ENCODE measurements at regions not wholly inside any gene's neighbourhood (a gene's known extent, or its start where the extent isn't known, plus 50 kb on each side); places are given as distances from the start of the nearest gene placed in this dataset.

DNA sequence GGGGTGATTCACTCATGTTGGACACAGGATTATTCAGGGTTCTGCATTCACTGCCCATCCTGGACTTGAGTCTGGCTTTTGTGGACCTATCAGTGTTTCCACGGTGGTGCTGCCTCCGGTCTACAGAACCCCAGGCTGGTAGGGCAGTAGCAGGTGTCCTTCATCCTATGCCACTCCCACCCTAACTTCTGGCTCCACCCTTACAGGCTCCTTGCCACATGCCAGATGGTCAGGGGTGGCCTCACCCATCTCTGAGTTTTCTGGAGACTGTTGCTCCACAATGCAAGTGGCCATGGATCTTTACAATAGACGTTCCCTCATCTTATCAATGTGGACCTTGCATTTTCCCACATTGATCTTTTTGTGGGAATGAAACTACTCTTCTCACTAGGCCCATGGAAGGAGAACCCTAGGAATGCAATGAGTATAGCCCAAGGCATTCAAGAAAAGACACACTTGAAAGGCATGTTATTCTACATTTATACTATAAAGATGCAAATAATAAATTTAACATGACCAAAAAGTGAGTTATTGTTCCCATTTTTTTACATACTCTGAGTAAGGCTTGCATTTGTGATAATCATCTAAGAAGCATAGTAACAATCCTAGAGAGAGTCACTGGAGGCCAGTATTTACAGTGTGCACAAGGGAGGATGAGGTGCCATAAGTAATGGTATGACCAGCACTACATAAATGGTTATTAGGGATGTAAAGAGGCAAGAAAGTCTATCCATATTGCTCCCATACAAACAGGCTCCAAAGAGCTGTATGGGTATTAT lies 57.4 kb upstream of the ADO start:
- DNase-seq (ENCODE audit: low spot score), result no peak

DNA sequence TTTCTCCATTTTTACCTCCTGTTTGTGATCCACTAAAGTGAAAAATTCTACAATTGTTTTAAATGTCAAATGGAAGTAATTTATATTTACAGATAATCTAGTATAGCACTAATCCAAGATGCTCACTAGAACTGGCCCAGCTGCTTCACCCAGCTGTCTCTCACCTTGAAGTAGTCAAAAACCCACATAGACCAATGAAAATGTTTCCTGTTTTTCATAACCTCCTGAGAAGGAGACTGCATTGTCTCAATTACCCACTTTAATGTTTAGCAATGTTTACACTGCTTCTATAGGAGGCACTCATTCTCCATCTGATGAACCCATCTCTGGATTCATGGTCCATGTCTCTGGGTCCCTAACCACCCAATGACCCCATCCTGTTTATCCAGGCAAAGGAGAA lies 56.1 kb upstream of the ADO start:
- DNase-seq (ENCODE audit: low spot score), result no peak

DNA sequence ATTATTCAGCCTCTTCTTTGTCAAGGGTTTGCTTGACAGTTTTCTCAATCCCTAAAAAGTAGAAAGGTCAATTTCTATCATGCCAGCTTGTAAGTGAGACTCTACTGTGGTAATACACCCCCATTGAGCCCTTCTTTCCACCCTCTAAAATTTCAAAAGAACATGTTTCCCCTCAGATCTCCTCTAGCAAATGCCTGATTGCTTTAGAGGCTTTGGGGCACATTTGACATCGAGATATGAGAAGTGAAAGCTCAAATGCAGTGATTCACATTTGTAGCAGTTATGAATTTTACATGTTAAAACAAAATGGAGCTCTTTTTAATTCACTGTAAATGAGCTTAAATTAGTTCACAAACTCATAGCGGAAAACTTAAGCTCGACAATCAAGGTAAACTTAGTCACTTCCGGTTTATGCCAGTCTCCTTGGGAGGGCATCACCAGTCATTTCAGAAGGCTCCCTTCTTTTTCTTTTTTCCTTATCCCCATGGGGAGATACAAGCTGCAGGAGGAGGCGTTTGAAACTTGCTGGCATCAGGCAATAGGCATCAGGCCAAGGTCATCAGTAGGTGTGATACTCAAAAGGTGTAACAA lies 55.3 kb upstream of the ADO start:
- no peak for DNase-seq (ENCODE audit: low spot score)

All from iPS-NIHi11 (cell line).